H9 (cell line): ENCODE measurements at regions not wholly inside any gene's neighbourhood (a gene's known extent, or its start where the extent isn't known, plus 50 kb on each side); places are given as distances from the start of the nearest gene placed in this dataset.

ENCODE experiments used
- DNase-seq: peaks from one replicate; pipeline ENCODE4 v3.0.0-alpha.2; 2017
- H2AFZ ChIP-seq: one replicate; pipeline ENCODE4 v1.6.1; 2013; ENCODE audit warnings: mild to moderate bottlenecking, low read length, control low read depth, moderate library complexity
- H2AK5ac ChIP-seq: 2 replicates; pipeline ENCODE4 v1.6.1; 2013; ENCODE audit warnings: low read length, control low read depth, mixed read lengths; ENCODE audit not compliant: insufficient read length
- H2BK120ac ChIP-seq: one replicate; pipeline ENCODE4 v1.6.1; 2013; ENCODE audit warnings: low read depth, mild to moderate bottlenecking, low read length, control low read depth, inconsistent platforms; ENCODE audit not compliant: poor library complexity, severe bottlenecking
- H2BK12ac ChIP-seq: 2 replicates; pipeline ENCODE4 v1.6.1; 2013; ENCODE audit warnings: low read length, control low read depth, mixed read lengths, low read depth; ENCODE audit not compliant: insufficient read length
- H2BK15ac ChIP-seq: 2 replicates; pipeline ENCODE4 v1.6.1; 2013; ENCODE audit warnings: low read depth, low read length, control low read depth
- H2BK20ac ChIP-seq: one replicate; pipeline ENCODE4 v1.6.1; 2013; ENCODE audit warnings: low read depth, mild to moderate bottlenecking, low read length, control low read depth, inconsistent platforms; ENCODE audit not compliant: poor library complexity, severe bottlenecking
- H2BK5ac ChIP-seq: 2 replicates; pipeline ENCODE4 v1.6.1; 2013; ENCODE audit warnings: low read length, control low read depth, mixed read lengths; ENCODE audit not compliant: insufficient read length
- H3K14ac ChIP-seq: 2 replicates; pipeline ENCODE4 v1.6.1; 2013; ENCODE audit warnings: low read length, control low read depth; ENCODE audit not compliant: insufficient read depth
- H3K18ac ChIP-seq: 2 replicates; pipeline ENCODE4 v1.6.1; 2013; ENCODE audit warnings: low read depth, mild to moderate bottlenecking, mixed read lengths, low read length, control low read depth; ENCODE audit not compliant: insufficient read length
- H3K23ac ChIP-seq: 2 replicates; pipeline ENCODE4 v1.6.1; 2013; ENCODE audit warnings: low read length, control low read depth, mixed read lengths, low read depth; ENCODE audit not compliant: insufficient read length
- H3K23me2 ChIP-seq: 2 replicates; pipeline ENCODE4 v1.6.1; 2013; ENCODE audit warnings: low read depth, mild to moderate bottlenecking, mixed read lengths, low read length, control low read depth; ENCODE audit not compliant: insufficient read length, poor library complexity, severe bottlenecking
- H3K27ac ChIP-seq: 2 replicates; pipeline ENCODE4 v1.5.1; 2013; ENCODE audit warnings: low read length, control low read depth, mixed read lengths, low read depth; ENCODE audit not compliant: insufficient read length
- H3K27me3 ChIP-seq: 2 replicates; pipeline ENCODE4 v1.6.1; 2013; ENCODE audit warnings: low read length, control low read depth, inconsistent platforms; ENCODE audit not compliant: insufficient read depth
- H3K4ac ChIP-seq: 2 replicates; pipeline ENCODE4 v1.6.1; 2013; ENCODE audit warnings: low read depth, mild to moderate bottlenecking, control low read depth, inconsistent platforms, low read length, moderate library complexity
- H3K4me1 ChIP-seq: 2 replicates; pipeline ENCODE4 v1.6.1; 2013; ENCODE audit warnings: low read length, control low read depth, inconsistent platforms; ENCODE audit not compliant: insufficient read depth
- H3K4me2 ChIP-seq: 2 replicates; pipeline ENCODE4 v1.6.1; 2013; ENCODE audit warnings: low read length, control low read depth, mixed read lengths; ENCODE audit not compliant: insufficient read length, insufficient read depth
- H3K56ac ChIP-seq: 2 replicates; pipeline ENCODE4 v1.6.1; 2013; ENCODE audit warnings: low read depth, mild to moderate bottlenecking, mixed read lengths, low read length, control low read depth; ENCODE audit not compliant: insufficient read length
- H3K79me1 ChIP-seq: 2 replicates; pipeline ENCODE4 v1.6.1; 2013; ENCODE audit warnings: low read depth, mild to moderate bottlenecking, moderate library complexity, low read length, control low read depth, inconsistent platforms; ENCODE audit not compliant: insufficient read depth, poor library complexity, severe bottlenecking
- H3K79me2 ChIP-seq: 2 replicates; pipeline ENCODE4 v1.6.1; 2013; ENCODE audit warnings: low read length, control low read depth, inconsistent platforms; ENCODE audit not compliant: insufficient read depth
- H3K9ac ChIP-seq: 2 replicates; pipeline ENCODE4 v1.6.1; 2013; ENCODE audit warnings: low read length, control low read depth, mixed read lengths; ENCODE audit not compliant: insufficient read length; ENCODE audit errors: extremely low read depth
- H3K9me3 ChIP-seq: one replicate; pipeline ENCODE4 v1.6.1; 2013; ENCODE audit warnings: low read depth, low read length, inconsistent platforms; ENCODE audit not compliant: control insufficient read depth
- H3T11ph ChIP-seq: one replicate; pipeline ENCODE4 v1.6.1; 2013; ENCODE audit warnings: mild to moderate bottlenecking, low read length, control low read depth, inconsistent platforms
- H4K20me1 ChIP-seq: one replicate; pipeline ENCODE4 v1.6.1; 2013; ENCODE audit not compliant: control insufficient read depth, insufficient read length, insufficient read depth
- H4K5ac ChIP-seq: 2 replicates; pipeline ENCODE4 v1.6.1; 2013; ENCODE audit warnings: low read depth, mild to moderate bottlenecking, mixed read lengths, low read length, control low read depth; ENCODE audit not compliant: insufficient read length
- H4K8ac ChIP-seq: replicated peaks from 2 replicates; pipeline ENCODE4 v1.6.1; 2013; ENCODE audit warnings: low read length, control low read depth, mixed read lengths, low read depth; ENCODE audit not compliant: insufficient read length
- H4K91ac ChIP-seq: 2 replicates; pipeline ENCODE4 v1.6.1; 2013; ENCODE audit warnings: low read depth, mild to moderate bottlenecking, moderate library complexity, mixed read lengths, low read length, control low read depth; ENCODE audit not compliant: insufficient read length
- H3K27ac Mint-ChIP-seq, 3 experiments: 2 replicates in 2 of 3; 3 replicates in 1 of 3; pipeline ENCODE4 v1.8.0; 2020 to 2021; ENCODE audit warnings: mixed read lengths in 3 of 3, mild to moderate bottlenecking in 1 of 3, moderate library complexity in 1 of 3
- H3K27me3 Mint-ChIP-seq: 2 replicates; pipeline ENCODE4 v1.8.0; 2021; ENCODE audit warnings: low read depth, mild to moderate bottlenecking, moderate library complexity, mixed read lengths
- H3K36me3 Mint-ChIP-seq, 3 experiments: 2 replicates in 2 of 3; 3 replicates in 1 of 3; pipeline ENCODE4 v1.8.0; 2020 to 2021; ENCODE audit warnings: low read depth in 3 of 3, mixed read lengths in 3 of 3; ENCODE audit not compliant: insufficient read depth in 1 of 3
- H3K4me1 Mint-ChIP-seq, 2 experiments: 2 replicates each; pipeline ENCODE4 v1.8.0; 2020; ENCODE audit warnings: mixed read lengths in 2 of 2
- H3K4me3 Mint-ChIP-seq, 2 experiments: 2 replicates in 1 of 2; 3 replicates in 1 of 2; pipeline ENCODE4 v1.8.0; 2020 to 2021; ENCODE audit warnings: mild to moderate bottlenecking in 2 of 2, mixed read lengths in 2 of 2, moderate library complexity in 1 of 2
- H3K9me3 Mint-ChIP-seq, 2 experiments: 2 replicates in 1 of 2; 3 replicates in 1 of 2; pipeline ENCODE4 v1.8.0; 2020; ENCODE audit warnings: mild to moderate bottlenecking in 2 of 2, mixed read lengths in 2 of 2, moderate library complexity in 1 of 2
- WGBS: extraction: QIAGEN DNeasy Blood & Tissue Kit; methylation state at CpG from one replicate; pipeline ENCODE4 v1.1.7; 2013; ENCODE audit warnings: missing lambda C conversion rate, low lambda C conversion rate, mixed read lengths; ENCODE audit not compliant: insufficient read length; ENCODE audit errors: extremely low coverage; 5-methylcytosine and 5-hydroxymethylcytosine counted together
- TF ChIP-seq, protein P1 (sequence below): fragments of 200-600 bp; sonication (generic); conservative IDR thresholded peaks from 3 replicates; pipeline ENCODE4 v1.8.0; 2021; ENCODE audit warnings: antibody characterized with exemption, mild to moderate bottlenecking

DNA sequence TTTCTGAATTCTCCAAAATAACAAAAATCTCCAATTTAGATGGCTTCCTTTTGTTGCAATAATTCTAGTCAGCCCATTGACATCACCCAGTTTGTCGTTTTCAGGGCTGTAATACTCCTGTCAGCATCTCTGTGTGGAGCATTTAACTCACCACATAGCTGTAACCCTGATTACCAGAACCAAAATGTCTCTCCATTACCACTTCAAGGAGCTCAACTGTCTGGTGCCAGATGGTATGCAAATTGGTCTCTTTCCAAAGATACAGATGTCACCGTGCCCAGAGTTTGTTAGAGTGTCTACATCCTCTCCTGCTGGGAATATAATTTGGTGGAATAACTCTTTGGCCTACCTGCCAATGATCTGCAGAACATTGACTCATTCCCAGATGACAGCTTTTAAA lies 350.3 kb upstream of the POT1 start:
- Mint-ChIP-seq H3K4me3 (no peak overlapping the region), H3K9me3 (peaks cover 3% of the 10 kb centered on the region in 2 experiments; a peak in 4 of 5 replicates), H3K27ac (no peak overlapping the region), H3K27me3 (no peaks in the 10 kb centered on the region), H3K36me3 (peaks cover 2 to 3% (median 3%) of the 10 kb centered on the region in 3 experiments; a peak in 5 of 7 replicates), H3K4me1 (peaks cover 8 to 9% of the 10 kb centered on the region in 2 experiments)
- Histone ChIP-seq H2BK15ac (no peak overlapping the region), H2BK20ac (no peak overlapping the region), H2BK12ac (no peak overlapping the region), H3K56ac (no peak overlapping the region), H2AFZ (no peak overlapping the region), H3K4me1 (no peaks in the 10 kb centered on the region; the same call in 1 of the 2 replicates), H3T11ph (no peak overlapping the region), H4K8ac (no peak overlapping the region), H3K18ac (no peak overlapping the region), H2AK5ac (no peak overlapping the region), H2BK120ac (no peak overlapping the region), H3K79me1 (no peaks in the 10 kb centered on the region), H3K23me2 (no peaks in the 10 kb centered on the region), H3K4me2 (no peak overlapping the region), H3K4ac (no peak overlapping the region), H4K91ac (no peak overlapping the region), H2BK5ac (no peak overlapping the region), H3K9me3 (no peaks in the 10 kb centered on the region), H3K23ac (no peak overlapping the region), H3K27ac (no peak overlapping the region), H3K27me3 (no peaks in the 10 kb centered on the region), H3K79me2 (no peaks in the 10 kb centered on the region), H4K20me1 (no peaks in the 10 kb centered on the region), H3K9ac (no peak overlapping the region), H3K14ac (no peak overlapping the region), H4K5ac (no peak overlapping the region)
- TF ChIP-seq, protein P1, sequence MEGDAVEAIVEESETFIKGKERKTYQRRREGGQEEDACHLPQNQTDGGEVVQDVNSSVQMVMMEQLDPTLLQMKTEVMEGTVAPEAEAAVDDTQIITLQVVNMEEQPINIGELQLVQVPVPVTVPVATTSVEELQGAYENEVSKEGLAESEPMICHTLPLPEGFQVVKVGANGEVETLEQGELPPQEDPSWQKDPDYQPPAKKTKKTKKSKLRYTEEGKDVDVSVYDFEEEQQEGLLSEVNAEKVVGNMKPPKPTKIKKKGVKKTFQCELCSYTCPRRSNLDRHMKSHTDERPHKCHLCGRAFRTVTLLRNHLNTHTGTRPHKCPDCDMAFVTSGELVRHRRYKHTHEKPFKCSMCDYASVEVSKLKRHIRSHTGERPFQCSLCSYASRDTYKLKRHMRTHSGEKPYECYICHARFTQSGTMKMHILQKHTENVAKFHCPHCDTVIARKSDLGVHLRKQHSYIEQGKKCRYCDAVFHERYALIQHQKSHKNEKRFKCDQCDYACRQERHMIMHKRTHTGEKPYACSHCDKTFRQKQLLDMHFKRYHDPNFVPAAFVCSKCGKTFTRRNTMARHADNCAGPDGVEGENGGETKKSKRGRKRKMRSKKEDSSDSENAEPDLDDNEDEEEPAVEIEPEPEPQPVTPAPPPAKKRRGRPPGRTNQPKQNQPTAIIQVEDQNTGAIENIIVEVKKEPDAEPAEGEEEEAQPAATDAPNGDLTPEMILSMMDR = no peak
- no CpG with 5 or more reads among the region's 2 CpGs for WGBS
- no peak for DNase-seq
